ENCODE measurements at regions not wholly inside any gene's neighbourhood (a gene's known extent, or its start where the extent isn't known, plus 50 kb on each side); places are given as distances from the start of the nearest gene placed in this dataset.

DNA sequence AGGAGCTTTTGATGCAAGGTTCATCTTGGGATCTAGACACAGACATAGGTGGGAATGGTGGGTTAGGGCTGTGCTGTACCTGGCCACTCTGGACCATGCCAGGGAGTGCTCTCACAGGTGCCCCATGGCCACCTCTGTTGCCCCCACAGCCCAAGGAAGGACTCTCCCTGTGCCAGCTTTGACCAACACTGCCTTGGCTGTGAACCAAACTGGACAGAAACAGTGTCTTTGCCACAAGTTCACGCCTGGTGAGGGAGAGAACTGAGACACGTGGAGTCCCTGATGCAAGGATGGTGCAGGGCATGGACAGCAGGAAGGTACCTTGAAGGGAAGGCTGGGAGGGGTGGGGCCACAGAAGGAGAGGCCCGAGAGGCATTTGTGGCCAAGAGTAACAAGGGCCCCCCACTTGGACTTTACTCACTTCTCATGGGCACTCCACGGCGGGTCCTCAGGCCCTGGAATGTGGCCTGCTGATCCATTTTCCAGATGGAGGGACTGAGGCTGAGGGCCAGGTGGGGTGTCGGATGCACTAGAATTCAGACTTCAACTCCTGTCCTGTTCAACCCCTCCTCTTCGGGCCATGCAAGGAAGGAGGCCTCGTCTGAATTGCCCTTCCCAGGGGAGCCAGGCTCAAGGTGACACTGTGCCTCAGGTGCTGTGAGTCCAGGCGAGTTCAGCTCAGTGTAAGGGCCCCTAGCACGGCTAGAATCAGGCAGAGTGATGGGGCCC is 103.3 kb downstream of the YTHDF1 start:
- TF ChIP-seq, protein P1, sequence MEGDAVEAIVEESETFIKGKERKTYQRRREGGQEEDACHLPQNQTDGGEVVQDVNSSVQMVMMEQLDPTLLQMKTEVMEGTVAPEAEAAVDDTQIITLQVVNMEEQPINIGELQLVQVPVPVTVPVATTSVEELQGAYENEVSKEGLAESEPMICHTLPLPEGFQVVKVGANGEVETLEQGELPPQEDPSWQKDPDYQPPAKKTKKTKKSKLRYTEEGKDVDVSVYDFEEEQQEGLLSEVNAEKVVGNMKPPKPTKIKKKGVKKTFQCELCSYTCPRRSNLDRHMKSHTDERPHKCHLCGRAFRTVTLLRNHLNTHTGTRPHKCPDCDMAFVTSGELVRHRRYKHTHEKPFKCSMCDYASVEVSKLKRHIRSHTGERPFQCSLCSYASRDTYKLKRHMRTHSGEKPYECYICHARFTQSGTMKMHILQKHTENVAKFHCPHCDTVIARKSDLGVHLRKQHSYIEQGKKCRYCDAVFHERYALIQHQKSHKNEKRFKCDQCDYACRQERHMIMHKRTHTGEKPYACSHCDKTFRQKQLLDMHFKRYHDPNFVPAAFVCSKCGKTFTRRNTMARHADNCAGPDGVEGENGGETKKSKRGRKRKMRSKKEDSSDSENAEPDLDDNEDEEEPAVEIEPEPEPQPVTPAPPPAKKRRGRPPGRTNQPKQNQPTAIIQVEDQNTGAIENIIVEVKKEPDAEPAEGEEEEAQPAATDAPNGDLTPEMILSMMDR (IDR thresholded peaks at IDR 0.05), result no peak
- TF ChIP-seq POLR2AphosphoS5 (IDR thresholded peaks at IDR 0.05) (no peak), POLR2A (IDR thresholded peaks at IDR 0.05) (no peak), EP300 (IDR thresholded peaks at IDR 0.05; ENCODE audit: low read depth) (no peak)
